GM04504 (cell line): ENCODE measurements at regions not wholly inside any gene's neighbourhood (a gene's known extent, or its start where the extent isn't known, plus 50 kb on each side); places are given as distances from the start of the nearest gene placed in this dataset.
"Not testable (repeated sequence)": the region's sequence is repeated elsewhere in the genome, so short reads cannot be mapped to it uniquely, and the experiment has no call there.

ENCODE experiments used
- DNase-seq: peaks from one replicate; pipeline ENCODE4 v3.0.0-alpha.2; 2012; ENCODE audit warnings: low read depth

DNA sequence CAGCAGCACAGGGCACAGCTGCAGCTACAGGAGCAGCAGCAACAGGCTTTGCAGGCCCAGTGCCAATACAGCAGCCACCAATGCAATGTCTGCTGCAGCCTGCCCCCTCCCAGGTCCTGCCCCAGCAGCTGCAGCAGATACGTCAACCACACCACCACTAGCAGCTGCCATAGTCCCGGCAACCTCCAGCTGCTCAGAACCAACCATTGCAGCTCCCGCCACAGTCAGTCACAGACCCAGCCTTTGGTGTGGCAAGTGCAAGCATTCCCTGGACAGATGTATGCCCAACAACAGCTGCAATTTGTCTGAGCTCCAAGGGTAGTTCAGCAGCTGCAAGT lies 53.3 kb upstream of the TUBA3E start:
- DNase-seq: no peak

- DNase-seq: not testable (repeated sequence)
Measured at GRCh38 chr2:130248355-130248754, 50.1 kb upstream of the TUBA3E start.
